Nephron progenitor cell (in vitro differentiated cells): ENCODE measurements at regions not wholly inside any gene's neighbourhood (a gene's known extent, or its start where the extent isn't known, plus 50 kb on each side); places are given as distances from the start of the nearest gene placed in this dataset.

Experiments used
- DNase-seq: peaks from one replicate; pipeline ENCODE4 v3.0.0; 2021
- H3K27ac Mint-ChIP-seq: 2 replicates; pipeline ENCODE4 v1.8.0; 2021; ENCODE audit warnings: mild to moderate bottlenecking, moderate library complexity, mixed read lengths
- H3K27me3 Mint-ChIP-seq: 2 replicates; pipeline ENCODE4 v1.8.0; 2021; ENCODE audit warnings: mild to moderate bottlenecking, low read depth, mixed read lengths; ENCODE audit not compliant: poor library complexity
- H3K36me3 Mint-ChIP-seq: 2 replicates; pipeline ENCODE4 v1.8.0; 2021; ENCODE audit warnings: low read depth, mixed read lengths
- H3K4me1 Mint-ChIP-seq: 2 replicates; pipeline ENCODE4 v1.8.0; 2021; ENCODE audit warnings: mixed read lengths
- H3K4me3 Mint-ChIP-seq: 2 replicates; pipeline ENCODE4 v1.8.0; 2021; ENCODE audit warnings: mild to moderate bottlenecking, moderate library complexity, mixed read lengths
- H3K9me3 Mint-ChIP-seq: 2 replicates; pipeline ENCODE4 v1.8.0; 2021; ENCODE audit warnings: mild to moderate bottlenecking, moderate library complexity, mixed read lengths
- CTCF ChIP-seq: fragments of 200-600 bp; sonication (generic); IDR thresholded peaks from 2 replicates; pipeline ENCODE4 v1.5.0; 2021; ENCODE audit warnings: antibody characterized with exemption

- H3K4me3 Mint-ChIP-seq: no peak overlapping the region
- H3K9me3 Mint-ChIP-seq: no peaks in the 10 kb centered on the region
- no peaks in the 10 kb centered on the region for H3K36me3 Mint-ChIP-seq
- no peaks in the 10 kb centered on the region for H3K4me1 Mint-ChIP-seq
- H3K27me3 Mint-ChIP-seq: peaks cover 6% of the 10 kb centered on the region
- H3K27ac Mint-ChIP-seq: no peak overlapping the region
- no peak for TF ChIP-seq CTCF
- no peak for DNase-seq
Measured at GRCh38 chr11:92911478-92911877, 58.0 kb upstream of the MTNR1B start.

GRCh38 chr11:92915551-92915950 is 53.9 kb upstream of the MTNR1B start:
- H3K27ac Mint-ChIP-seq: no peak overlapping the region
- TF ChIP-seq CTCF: no peak
- H3K4me3 Mint-ChIP-seq: no peak overlapping the region
- H3K27me3 Mint-ChIP-seq: peaks cover 10% of the 10 kb centered on the region
- no peaks in the 10 kb centered on the region for H3K36me3 Mint-ChIP-seq
- no peaks in the 10 kb centered on the region for H3K9me3 Mint-ChIP-seq
- DNase-seq: no peak
- no peaks in the 10 kb centered on the region for H3K4me1 Mint-ChIP-seq

- no peaks in the 10 kb centered on the region for H3K9me3 Mint-ChIP-seq
- DNase-seq: no peak
- no peak overlapping the region for H3K4me3 Mint-ChIP-seq
- no peak overlapping the region for H3K27ac Mint-ChIP-seq
- no peaks in the 10 kb centered on the region for H3K4me1 Mint-ChIP-seq
- H3K36me3 Mint-ChIP-seq: no peaks in the 10 kb centered on the region
- peaks cover 10% of the 10 kb centered on the region for H3K27me3 Mint-ChIP-seq
- TF ChIP-seq CTCF: no peak
Measured at GRCh38 chr11:92916299-92916698, 53.2 kb upstream of the MTNR1B start.

GRCh38 chr11:92917927-92918326 is 51.5 kb upstream of the MTNR1B start:
- peaks cover 10% of the 10 kb centered on the region for H3K27me3 Mint-ChIP-seq
- no peaks in the 10 kb centered on the region for H3K9me3 Mint-ChIP-seq
- H3K27ac Mint-ChIP-seq: no peak overlapping the region
- H3K4me3 Mint-ChIP-seq: no peak overlapping the region
- no peaks in the 10 kb centered on the region for H3K4me1 Mint-ChIP-seq
- no peak for DNase-seq
- no peak for TF ChIP-seq CTCF
- H3K36me3 Mint-ChIP-seq: no peaks in the 10 kb centered on the region

GRCh38 chr11:92919048-92919447 is 50.4 kb upstream of the MTNR1B start:
- no peak for TF ChIP-seq CTCF
- Mint-ChIP-seq H3K4me1 (no peaks in the 10 kb centered on the region), H3K36me3 (no peaks in the 10 kb centered on the region), H3K9me3 (peaks cover 2% of the 10 kb centered on the region), H3K27ac (no peak overlapping the region), H3K4me3 (no peak overlapping the region), H3K27me3 (peaks cover 5% of the 10 kb centered on the region)
- no peak for DNase-seq
